Endodermal cell (in vitro differentiated cells): ENCODE measurements at regions not wholly inside any gene's neighbourhood (a gene's known extent, or its start where the extent isn't known, plus 50 kb on each side); places are given as distances from the start of the nearest gene placed in this dataset.

Experiments
- DNase-seq: peaks from one replicate; pipeline ENCODE4 v3.0.0-alpha.2; 2017
- H3K27ac ChIP-seq: 2 replicates; pipeline ENCODE4 v1.5.1; 2013; ENCODE audit warnings: mild to moderate bottlenecking, low read depth, low read length, moderate library complexity
- H3K27me3 ChIP-seq: 2 replicates; pipeline ENCODE4 v1.6.1; 2013; ENCODE audit warnings: mild to moderate bottlenecking, low read length, moderate library complexity; ENCODE audit not compliant: insufficient read depth, control insufficient read depth, poor library complexity, severe bottlenecking
- H3K36me3 ChIP-seq: 2 replicates; pipeline ENCODE4 v1.7.0; 2013; ENCODE audit warnings: mild to moderate bottlenecking, low read length, moderate library complexity; ENCODE audit not compliant: control insufficient read depth, insufficient read depth
- H3K4me1 ChIP-seq: one replicate; pipeline ENCODE4 v1.7.0; 2013; ENCODE audit warnings: low read length; ENCODE audit not compliant: control insufficient read depth, insufficient read depth
- H3K4me3 ChIP-seq: 2 replicates; pipeline ENCODE4 v1.5.1; 2013; ENCODE audit warnings: mild to moderate bottlenecking, low read length, moderate library complexity
- H3K9ac ChIP-seq: 2 replicates; pipeline ENCODE4 v1.6.1; 2013; ENCODE audit warnings: mild to moderate bottlenecking, low read length, moderate library complexity; ENCODE audit not compliant: poor library complexity, severe bottlenecking; ENCODE audit errors: extremely low read depth
- H3K9me3 ChIP-seq: 2 replicates; pipeline ENCODE4 v1.6.1; 2013; ENCODE audit warnings: mild to moderate bottlenecking, low read length, moderate library complexity; ENCODE audit not compliant: control insufficient read depth
- H3K27ac Mint-ChIP-seq: 2 replicates; pipeline ENCODE4 v1.8.0; 2020; ENCODE audit warnings: mixed read lengths
- H3K27me3 Mint-ChIP-seq: 2 replicates; pipeline ENCODE4 v1.8.0; 2021; ENCODE audit warnings: mild to moderate bottlenecking, mixed read lengths; ENCODE audit not compliant: insufficient read depth
- H3K36me3 Mint-ChIP-seq: 2 replicates; pipeline ENCODE4 v1.8.0; 2020; ENCODE audit warnings: low read depth, mixed read lengths
- H3K4me1 Mint-ChIP-seq: 2 replicates; pipeline ENCODE4 v1.8.0; 2020; ENCODE audit warnings: mixed read lengths
- H3K4me3 Mint-ChIP-seq: 2 replicates; pipeline ENCODE4 v1.8.0; 2020; ENCODE audit warnings: mild to moderate bottlenecking, moderate library complexity, mixed read lengths
- H3K9me3 Mint-ChIP-seq: 2 replicates; pipeline ENCODE4 v1.8.0; 2020; ENCODE audit warnings: mild to moderate bottlenecking, mixed read lengths
- WGBS, 2 experiments: methylation state at CpG; one replicate each; pipeline versions ENCODE4 v1.1.5 to v1.1.7; 2013; ENCODE audit warnings: missing lambda C conversion rate in 2 of 2, mixed read lengths in 1 of 2; ENCODE audit not compliant: insufficient coverage in 1 of 2, insufficient read length in 1 of 2; 5-methylcytosine and 5-hydroxymethylcytosine counted together
- TF ChIP-seq, protein P1 (sequence below): fragments of 200-600 bp; sonication (generic); conservative IDR thresholded peaks from 2 replicates; pipeline ENCODE4 v1.5.0; 2021; ENCODE audit warnings: antibody characterized with exemption, mild to moderate bottlenecking

DNA sequence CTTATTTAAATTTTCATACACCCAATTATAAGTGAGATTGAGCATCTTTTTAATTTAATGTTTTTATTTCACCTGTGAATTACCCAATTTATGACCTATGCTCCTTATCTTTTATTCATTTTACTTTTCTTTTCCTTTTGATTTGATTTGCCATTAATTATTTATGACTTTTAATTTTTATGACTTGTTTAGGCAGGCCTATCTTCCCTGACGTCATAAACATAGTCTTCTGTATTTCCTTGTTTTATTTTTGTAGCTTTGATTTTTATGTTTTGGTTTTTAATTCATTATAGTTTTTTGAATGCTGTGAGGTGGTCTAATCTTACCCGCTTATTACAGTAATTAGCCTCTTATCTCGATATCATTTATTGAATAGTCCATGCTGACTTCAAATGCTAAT, 467.1 kb upstream of the FAR2 start:
- no peaks in the 10 kb centered on the region for H3K27me3 ChIP-seq
- H3K27ac ChIP-seq, result no peak overlapping the region
- TF ChIP-seq, protein P1, sequence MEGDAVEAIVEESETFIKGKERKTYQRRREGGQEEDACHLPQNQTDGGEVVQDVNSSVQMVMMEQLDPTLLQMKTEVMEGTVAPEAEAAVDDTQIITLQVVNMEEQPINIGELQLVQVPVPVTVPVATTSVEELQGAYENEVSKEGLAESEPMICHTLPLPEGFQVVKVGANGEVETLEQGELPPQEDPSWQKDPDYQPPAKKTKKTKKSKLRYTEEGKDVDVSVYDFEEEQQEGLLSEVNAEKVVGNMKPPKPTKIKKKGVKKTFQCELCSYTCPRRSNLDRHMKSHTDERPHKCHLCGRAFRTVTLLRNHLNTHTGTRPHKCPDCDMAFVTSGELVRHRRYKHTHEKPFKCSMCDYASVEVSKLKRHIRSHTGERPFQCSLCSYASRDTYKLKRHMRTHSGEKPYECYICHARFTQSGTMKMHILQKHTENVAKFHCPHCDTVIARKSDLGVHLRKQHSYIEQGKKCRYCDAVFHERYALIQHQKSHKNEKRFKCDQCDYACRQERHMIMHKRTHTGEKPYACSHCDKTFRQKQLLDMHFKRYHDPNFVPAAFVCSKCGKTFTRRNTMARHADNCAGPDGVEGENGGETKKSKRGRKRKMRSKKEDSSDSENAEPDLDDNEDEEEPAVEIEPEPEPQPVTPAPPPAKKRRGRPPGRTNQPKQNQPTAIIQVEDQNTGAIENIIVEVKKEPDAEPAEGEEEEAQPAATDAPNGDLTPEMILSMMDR, result no peak
- H3K4me1 ChIP-seq, result no peaks in the 10 kb centered on the region
- Mint-ChIP-seq H3K9me3 (peaks cover under 1% of the 10 kb centered on the region), H3K4me1 (peaks cover 3% of the 10 kb centered on the region), H3K36me3 (no peaks in the 10 kb centered on the region), H3K27me3 (no peaks in the 10 kb centered on the region), H3K4me3 (no peak overlapping the region), H3K27ac (no peak overlapping the region)
- no peaks in the 10 kb centered on the region for H3K36me3 ChIP-seq
- no peak overlapping the region for H3K4me3 ChIP-seq
- no peak for DNase-seq
- no peak overlapping the region for H3K9ac ChIP-seq
- H3K9me3 ChIP-seq, result no peaks in the 10 kb centered on the region
- WGBS, 2 experiments, result 100% methylated on average over 1 of the region's 3 CpGs; no CpG with 5 or more reads in 1 of the 2 experiments

DNA sequence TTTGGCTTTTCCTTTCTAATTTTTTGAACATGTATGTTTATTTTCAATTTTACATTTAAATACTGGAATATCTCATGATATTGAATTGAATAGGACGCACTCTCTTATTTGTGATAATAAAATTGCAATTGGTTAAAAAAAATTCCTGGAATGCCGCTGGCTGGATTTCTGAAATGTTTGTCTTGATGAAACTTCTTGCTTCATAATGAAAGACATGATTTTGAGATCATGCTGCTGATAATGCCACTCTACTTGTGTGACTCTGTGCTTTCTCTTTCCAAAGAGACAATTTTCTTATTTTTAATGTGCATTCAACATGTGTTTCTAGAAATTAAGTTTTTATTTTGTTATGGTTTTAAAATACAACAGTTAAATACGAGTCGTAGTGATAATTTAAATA, 465.7 kb upstream of the FAR2 start:
- no peak overlapping the region for H3K27ac ChIP-seq
- Mint-ChIP-seq H3K27ac (no peak overlapping the region), H3K4me1 (peaks cover 3% of the 10 kb centered on the region), H3K36me3 (no peaks in the 10 kb centered on the region), H3K27me3 (no peaks in the 10 kb centered on the region), H3K4me3 (no peak overlapping the region), H3K9me3 (no peaks in the 10 kb centered on the region)
- no peak for DNase-seq
- TF ChIP-seq, protein P1, result no peak
- no peaks in the 10 kb centered on the region for H3K36me3 ChIP-seq
- H3K4me3 ChIP-seq, result no peak overlapping the region
- no peaks in the 10 kb centered on the region for H3K27me3 ChIP-seq
- H3K9ac ChIP-seq, result no peak overlapping the region
- WGBS, 2 experiments, result 80 to 92% methylated on average over 1 to 4 of the region's 4 CpGs
- H3K4me1 ChIP-seq, result no peaks in the 10 kb centered on the region
- H3K9me3 ChIP-seq, result no peaks in the 10 kb centered on the region

DNA sequence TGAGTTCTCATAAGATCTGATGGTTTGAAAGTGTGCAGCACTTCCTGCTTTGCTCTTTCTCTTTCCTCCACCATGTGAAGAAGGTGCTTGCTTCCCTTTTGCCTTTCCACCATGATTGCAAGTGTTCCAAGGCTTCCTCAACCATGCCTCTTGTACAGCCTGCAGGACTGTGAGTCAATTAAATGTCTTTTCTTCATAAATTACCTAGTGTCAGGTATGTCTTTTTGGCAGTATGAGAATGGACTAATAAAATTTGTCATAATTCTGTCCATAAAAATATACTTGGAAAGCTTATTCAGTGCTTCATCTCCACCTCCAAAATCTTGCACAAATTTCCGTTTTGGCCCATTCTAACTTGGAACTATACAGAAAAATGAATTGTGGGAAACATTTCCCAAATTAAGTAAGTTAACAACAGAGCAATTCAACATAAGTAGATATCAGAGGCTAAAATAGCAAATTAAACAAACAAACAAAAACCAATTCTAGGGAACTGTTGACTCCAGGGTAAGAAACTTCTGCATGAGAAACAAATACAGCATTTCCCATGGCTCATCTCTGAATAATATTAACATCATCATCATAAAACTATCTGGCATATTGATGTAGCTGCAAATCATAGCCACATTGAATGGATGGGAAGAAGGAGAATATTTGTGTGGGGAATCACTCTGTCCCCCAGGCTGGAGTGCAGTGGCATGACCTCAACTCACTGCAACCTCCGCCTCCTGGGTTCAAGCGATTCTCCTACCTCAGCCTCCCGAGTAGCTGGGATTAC, 459.5 kb upstream of the FAR2 start:
- H3K4me1 ChIP-seq, result no peaks in the 10 kb centered on the region
- H3K36me3 Mint-ChIP-seq, result no peaks in the 10 kb centered on the region

More for the DNA sequence above, 459.5 kb upstream of the FAR2 start:
- H3K9me3 ChIP-seq, result no peaks in the 10 kb centered on the region
- DNase-seq, result no peak
- Mint-ChIP-seq H3K27me3 (no peaks in the 10 kb centered on the region), H3K9me3 (no peaks in the 10 kb centered on the region), H3K4me3 (no peak overlapping the region), H3K4me1 (no peaks in the 10 kb centered on the region), H3K27ac (no peak overlapping the region)
- WGBS, 2 experiments, result 80 to 89% methylated on average over 3 to 4 of the region's 4 CpGs
- H3K4me3 ChIP-seq, result no peak overlapping the region
- no peak overlapping the region for H3K9ac ChIP-seq
- H3K27me3 ChIP-seq, result no peaks in the 10 kb centered on the region
- H3K36me3 ChIP-seq, result no peaks in the 10 kb centered on the region
- TF ChIP-seq, protein P1, result no peak
- H3K27ac ChIP-seq, result no peak overlapping the region
